ENCODE measurements at regions not wholly inside any gene's neighbourhood (a gene's known extent, or its start where the extent isn't known, plus 50 kb on each side); places are given as distances from the start of the nearest gene placed in this dataset.

GRCh38 chr2:72011370-72011689 lies 136.3 kb downstream of the CYP26B1 start:
- no peak for TF ChIP-seq CTCF (IDR thresholded peaks at IDR 0.05)
- TF ChIP-seq EP300 (IDR thresholded peaks at IDR 0.05): no peak

Data from tibial nerve (tissue), 4 donors.